ENCODE measurements at regions not wholly inside any gene's neighbourhood (a gene's known extent, or its start where the extent isn't known, plus 50 kb on each side); places are given as distances from the start of the nearest gene placed in this dataset.
"Not testable (repeated sequence)": the region's sequence is repeated elsewhere in the genome, so short reads cannot be mapped to it uniquely, and the experiment has no call there.

DNA sequence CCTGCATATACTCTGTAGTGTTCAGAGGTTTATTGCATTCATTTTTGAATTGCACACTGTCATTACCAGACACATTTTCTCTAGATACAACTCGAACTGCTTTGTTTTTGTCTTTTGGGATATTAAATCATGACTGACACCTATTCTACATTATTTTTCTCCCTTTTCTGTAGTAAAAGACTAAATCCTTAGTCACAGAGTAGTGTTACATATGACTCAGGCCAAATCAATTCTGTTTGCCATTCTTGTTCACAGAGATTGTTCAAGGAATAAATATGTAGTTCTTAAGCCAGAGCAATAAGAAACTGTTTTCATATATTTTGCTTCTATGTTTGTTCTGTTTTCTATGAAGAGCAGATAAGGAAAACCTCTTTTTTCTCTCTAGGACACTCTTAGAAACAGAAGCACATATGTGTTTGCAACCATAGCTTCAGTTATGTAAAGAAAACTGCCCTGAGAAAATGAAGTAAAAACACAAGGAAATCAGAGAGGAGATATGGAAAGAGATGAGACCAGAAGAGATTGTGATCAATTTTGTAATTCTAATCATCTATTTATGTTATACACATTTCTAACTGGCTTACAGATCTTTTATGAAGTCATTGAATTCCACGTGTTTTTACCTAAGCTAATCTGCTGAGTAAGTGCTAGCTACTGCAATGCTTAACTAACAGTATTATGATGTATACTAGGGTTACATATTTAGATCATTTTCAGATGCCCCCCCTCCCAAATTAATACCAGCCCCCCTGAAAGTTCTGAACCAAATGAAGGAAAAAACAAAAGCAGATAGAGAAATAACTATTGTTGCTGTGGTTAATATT lies 1995.6 kb upstream of the CDH6 start:
- in situ Hi-C loops (cut with HindIII; ENCODE audit: low pct_unique_long_range_greater_than_20kb, low sequenced_read_pairs): no loop called here
- no peak for DNase-seq (ENCODE audit: low read depth, low spot score)

DNA sequence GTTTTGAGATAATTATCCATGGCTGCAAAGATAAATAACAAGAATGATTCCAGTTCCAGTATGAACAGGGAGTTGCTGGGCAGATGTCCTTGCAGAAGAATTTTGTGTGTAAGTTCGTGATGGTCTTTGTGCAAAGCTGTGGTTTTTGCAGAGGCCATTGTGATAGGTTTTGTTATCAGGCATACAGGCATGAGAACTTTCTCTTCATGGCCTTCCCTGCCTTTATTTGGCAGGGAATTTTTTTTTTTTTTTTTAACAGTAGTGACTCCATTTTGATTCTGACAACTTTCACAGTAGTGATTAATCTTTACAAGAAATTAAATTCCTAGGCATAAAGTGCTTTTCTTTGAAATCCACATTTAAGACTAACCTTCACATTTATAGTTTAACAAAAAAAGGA lies 1999.5 kb upstream of the CDH6 start:
- no peak for DNase-seq (ENCODE audit: low read depth, low spot score)
- in situ Hi-C loops (cut with HindIII; ENCODE audit: low pct_unique_long_range_greater_than_20kb, low sequenced_read_pairs): no loop called here

DNA sequence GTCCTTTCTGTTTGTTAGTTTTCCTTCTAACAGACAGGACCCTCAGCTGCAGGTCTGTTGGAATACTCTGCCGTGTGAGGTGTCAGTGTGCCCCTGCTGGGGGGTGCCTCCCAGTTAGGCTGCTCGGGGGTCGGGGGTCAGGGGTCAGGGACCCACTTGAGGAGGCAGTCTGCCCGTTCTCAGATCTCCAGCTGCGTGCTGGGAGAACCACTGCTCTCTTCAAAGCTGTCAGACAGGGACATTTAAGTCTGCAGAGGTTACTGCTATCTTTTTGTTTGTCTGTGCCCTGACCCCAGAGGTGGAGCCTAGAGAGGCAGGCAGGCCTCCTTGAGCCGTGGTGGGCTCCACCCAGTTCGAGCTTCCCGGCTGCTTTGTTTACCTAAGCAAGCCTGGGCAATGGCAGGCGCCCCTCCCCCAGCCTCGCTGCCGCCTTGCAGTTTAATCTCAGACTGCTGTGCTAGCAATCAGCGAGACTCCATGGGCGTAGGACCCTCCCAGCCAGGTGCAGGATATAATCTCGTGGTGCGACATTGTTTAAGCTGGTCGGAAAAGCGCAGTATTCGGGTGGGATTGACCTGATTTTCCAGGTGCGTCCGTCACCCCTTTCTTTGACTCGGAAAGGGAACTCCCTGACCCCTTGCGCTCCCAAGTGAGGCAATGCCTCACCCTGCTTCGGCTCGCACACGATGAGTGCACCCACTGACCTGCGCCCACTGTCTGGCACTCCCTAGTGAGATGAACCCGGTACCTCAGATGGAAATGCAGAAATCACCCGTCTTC lies 2002.0 kb upstream of the CDH6 start:
- DNase-seq (ENCODE audit: low read depth, low spot score); in situ Hi-C loops (cut with HindIII; ENCODE audit: low pct_unique_long_range_greater_than_20kb, low sequenced_read_pairs): not testable (repeated sequence)

DNA sequence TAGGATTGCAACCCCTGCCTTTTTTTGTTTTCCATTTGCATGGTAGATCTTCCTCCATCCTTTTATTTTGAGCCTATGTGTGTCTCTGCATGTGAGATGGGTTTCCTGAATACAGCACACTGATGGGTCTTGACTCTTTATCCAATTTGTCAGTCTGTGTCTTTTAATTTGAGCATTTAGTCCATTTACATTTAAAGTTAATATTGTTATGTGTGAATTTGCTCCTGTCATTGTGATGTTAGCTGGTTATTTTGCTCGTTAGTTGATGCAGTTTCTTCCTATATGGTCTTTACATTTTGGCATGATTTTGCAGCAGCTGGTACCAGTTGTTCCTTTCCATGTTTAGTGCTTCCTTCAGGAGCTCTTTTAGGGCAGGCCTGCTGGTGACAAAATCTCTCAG lies 2003.1 kb upstream of the CDH6 start:
- DNase-seq (ENCODE audit: low read depth, low spot score); in situ Hi-C loops (cut with HindIII; ENCODE audit: low pct_unique_long_range_greater_than_20kb, low sequenced_read_pairs): not testable (repeated sequence)

DNA sequence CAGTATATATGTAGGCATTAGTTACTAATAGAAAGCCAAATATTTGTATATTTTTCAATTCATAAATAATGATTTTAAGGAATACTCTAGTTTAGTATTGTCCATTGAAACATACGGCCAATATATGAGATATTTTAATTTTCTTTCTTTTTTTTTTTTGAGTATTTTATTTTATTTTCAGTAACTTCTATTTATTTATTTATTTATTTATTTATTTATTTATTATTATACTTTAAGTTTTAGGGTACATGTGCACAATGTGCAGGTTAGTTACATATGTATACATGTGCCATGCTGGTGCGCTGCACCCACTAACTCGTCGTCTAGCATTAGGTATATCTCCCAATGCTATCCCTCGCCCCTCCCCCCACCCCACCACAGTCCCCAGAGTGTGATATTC lies 2007.1 kb upstream of the CDH6 start:
- in situ Hi-C loops (cut with HindIII; ENCODE audit: low pct_unique_long_range_greater_than_20kb, low sequenced_read_pairs): not testable (repeated sequence)

DNA sequence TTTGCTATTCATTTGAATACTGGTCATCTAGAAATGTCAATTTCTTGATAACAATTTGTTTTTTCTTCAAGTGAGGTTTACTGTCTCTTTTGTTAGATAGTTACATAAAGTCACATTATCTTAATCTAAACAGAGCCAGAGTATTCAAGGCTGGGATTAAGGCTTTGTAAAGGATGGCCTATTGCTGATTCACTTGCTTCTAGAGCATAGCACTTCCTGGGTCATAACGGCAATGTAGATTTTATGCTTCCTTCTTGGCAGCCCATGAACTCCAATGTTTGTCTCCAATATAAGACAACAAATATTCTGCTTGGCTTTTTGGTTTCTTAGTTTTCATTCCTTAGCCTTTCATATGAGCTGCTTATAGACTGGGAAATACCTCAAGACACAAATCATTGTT lies 2007.9 kb upstream of the CDH6 start:
- DNase-seq (ENCODE audit: low read depth, low spot score): no peak
- in situ Hi-C loops (cut with HindIII; ENCODE audit: low pct_unique_long_range_greater_than_20kb, low sequenced_read_pairs): no loop called here

More for the DNA sequence above, 2007.1 kb upstream of the CDH6 start:
- DNase-seq (ENCODE audit: low read depth, low spot score): not testable (repeated sequence)

GRCh38 chr5:29175774-29176173 lies 2017.7 kb upstream of the CDH6 start:
- DNase-seq (ENCODE audit: low read depth, low spot score): no peak
- in situ Hi-C loops (cut with HindIII; ENCODE audit: low pct_unique_long_range_greater_than_20kb, low sequenced_read_pairs): no loop called here

DNA sequence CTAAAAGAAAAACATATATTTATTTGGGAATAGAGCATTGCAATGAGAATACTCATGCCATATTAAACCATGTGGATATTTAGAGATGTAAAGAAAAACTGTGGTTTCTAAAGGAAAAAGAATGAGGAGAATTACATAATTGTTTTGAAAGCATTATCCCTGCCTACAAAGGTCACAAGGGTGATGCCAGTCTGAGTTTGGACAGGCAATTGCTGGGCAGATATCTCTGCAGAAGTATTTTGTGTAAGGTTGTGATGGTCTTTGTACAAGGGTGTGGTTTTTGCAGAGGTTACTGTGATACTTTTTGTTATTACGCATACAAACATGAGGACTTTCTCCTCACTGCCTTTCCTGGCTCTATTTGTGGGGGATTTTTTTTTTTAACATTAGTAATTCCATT lies 2022.9 kb upstream of the CDH6 start:
- in situ Hi-C loops (cut with HindIII; ENCODE audit: low pct_unique_long_range_greater_than_20kb, low sequenced_read_pairs): no loop called here

GRCh38 chr5:29169886-29170285 lies 2023.6 kb upstream of the CDH6 start:
- in situ Hi-C loops (cut with HindIII; ENCODE audit: low pct_unique_long_range_greater_than_20kb, low sequenced_read_pairs): no loop called here
- no peak for DNase-seq (ENCODE audit: low read depth, low spot score)

More for the DNA sequence above, 2022.9 kb upstream of the CDH6 start:
- DNase-seq (ENCODE audit: low read depth, low spot score): no peak

- DNase-seq (ENCODE audit: low read depth, low spot score): no peak
- in situ Hi-C loops (cut with HindIII; ENCODE audit: low pct_unique_long_range_greater_than_20kb, low sequenced_read_pairs): no loop called here
Measured at GRCh38 chr5:29162297-29162696, 2031.2 kb upstream of the CDH6 start.

GRCh38 chr5:29161399-29162291 lies 2031.8 kb upstream of the CDH6 start:
- peak; percentile 23 for DNase-seq (ENCODE audit: low read depth, low spot score)
- in situ Hi-C loops (cut with HindIII; ENCODE audit: low pct_unique_long_range_greater_than_20kb, low sequenced_read_pairs): no loop called here

GRCh38 chr5:29157975-29158374 lies 2035.5 kb upstream of the CDH6 start:
- in situ Hi-C loops (cut with HindIII; ENCODE audit: low pct_unique_long_range_greater_than_20kb, low sequenced_read_pairs): no loop called here
- DNase-seq (ENCODE audit: low read depth, low spot score): no peak

DNA sequence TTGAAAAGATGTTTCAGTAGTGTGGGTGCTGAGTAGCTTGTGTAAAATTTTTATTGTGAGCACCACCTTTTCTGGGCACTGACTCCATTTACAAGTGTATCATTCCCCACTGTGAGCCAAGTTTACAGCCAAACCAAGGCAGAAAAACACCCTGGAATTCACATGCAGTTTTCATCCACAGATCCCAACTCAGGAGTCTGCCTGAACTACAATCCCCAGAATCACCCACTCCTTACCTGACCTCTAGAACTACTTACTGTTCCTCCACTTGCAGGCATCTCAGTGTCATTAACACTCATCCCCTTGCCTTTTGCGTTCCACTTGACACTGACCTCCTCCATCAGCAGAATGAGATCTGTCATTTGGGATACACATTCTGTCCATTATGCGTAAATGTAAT lies 2042.6 kb upstream of the CDH6 start:
- in situ Hi-C loops (cut with HindIII; ENCODE audit: low pct_unique_long_range_greater_than_20kb, low sequenced_read_pairs): no loop called here
- no peak for DNase-seq (ENCODE audit: low read depth, low spot score)

- DNase-seq (ENCODE audit: low read depth, low spot score): no peak
- in situ Hi-C loops (cut with HindIII; ENCODE audit: low pct_unique_long_range_greater_than_20kb, low sequenced_read_pairs): no loop called here
Measured at GRCh38 chr5:29148581-29148980, 2044.9 kb upstream of the CDH6 start.

DNA sequence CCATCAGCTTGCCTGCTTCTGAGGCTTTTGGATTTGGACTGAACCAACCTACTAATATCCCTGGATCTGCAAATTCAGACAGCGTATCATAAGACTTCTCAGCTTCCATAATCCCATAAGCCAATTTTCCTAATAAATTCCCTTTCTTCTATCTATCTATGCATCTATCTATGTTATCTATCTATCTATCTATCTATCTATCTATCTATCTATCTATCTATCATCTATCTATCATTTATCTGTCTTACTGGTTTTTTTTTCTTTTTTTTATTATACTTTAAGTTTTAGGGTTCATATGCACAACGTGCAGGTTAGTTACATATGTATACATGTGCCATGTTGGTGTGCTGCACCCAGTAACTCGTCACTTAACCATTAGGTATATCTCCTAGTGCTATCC lies 2045.4 kb upstream of the CDH6 start:
- in situ Hi-C loops (cut with HindIII; ENCODE audit: low pct_unique_long_range_greater_than_20kb, low sequenced_read_pairs): no loop called here
- no peak for DNase-seq (ENCODE audit: low read depth, low spot score)

DNA sequence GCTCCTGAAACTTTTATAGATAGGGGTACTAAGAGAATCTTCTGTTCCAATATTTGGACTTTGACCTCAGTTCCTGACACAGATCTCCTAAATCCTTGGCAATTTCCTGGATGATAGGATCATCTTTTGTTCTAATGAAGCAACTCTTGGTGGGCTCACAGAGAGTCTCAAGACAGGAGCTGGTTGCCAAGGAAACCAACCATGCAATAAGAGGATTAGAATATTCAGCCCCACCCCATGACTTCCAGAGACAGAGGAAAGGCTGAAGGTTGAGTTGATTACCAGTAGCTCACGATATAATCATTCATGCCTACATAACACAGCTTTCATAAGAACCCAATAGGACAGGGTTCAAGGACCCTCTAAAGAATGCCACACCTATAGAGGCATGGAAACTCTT lies 2050.2 kb upstream of the CDH6 start:
- no peak for DNase-seq (ENCODE audit: low read depth, low spot score)
- in situ Hi-C loops (cut with HindIII; ENCODE audit: low pct_unique_long_range_greater_than_20kb, low sequenced_read_pairs): no loop called here

GRCh38 chr5:29134418-29134817 lies 2059.1 kb upstream of the CDH6 start:
- no peak for DNase-seq (ENCODE audit: low read depth, low spot score)
- in situ Hi-C loops (cut with HindIII; ENCODE audit: low pct_unique_long_range_greater_than_20kb, low sequenced_read_pairs): no loop called here

- DNase-seq (ENCODE audit: low read depth, low spot score): no peak
Measured at GRCh38 chr5:29131285-29131684, 2062.2 kb upstream of the CDH6 start.

More at GRCh38 chr5:29131285-29131684, 2062.2 kb upstream of the CDH6 start:
- in situ Hi-C loops (cut with HindIII; ENCODE audit: low pct_unique_long_range_greater_than_20kb, low sequenced_read_pairs): no loop called here

All from SK-MEL-5 (cell line).